SK-N-SH treated with all-trans-retinoic acid at 6 μM for 48 hours (cell line): ENCODE measurements at regions not wholly inside any gene's neighbourhood (a gene's known extent, or its start where the extent isn't known, plus 50 kb on each side); places are given as distances from the start of the nearest gene placed in this dataset.
A peak's percentile ranks its signal among the peaks of the same experiment; 100 is the strongest.
"Not testable (repeated sequence)": the region's sequence is repeated elsewhere in the genome, so short reads cannot be mapped to it uniquely, and the experiment has no call there.

Source experiments
- ATAC-seq: fragments of 200-7000 bp; cut with Tn5 transposase; 3 replicates; pipeline ENCODE4 v1.9.1; 2020; ENCODE audit warnings: mild to moderate bottlenecking, moderate library complexity
- ARNTL ChIP-seq: fragments of 450-650 bp; formaldehyde crosslinking; IDR thresholded peaks from 2 replicates; pipeline ENCODE4 v1.5.0; 2020; ENCODE audit warnings: low read depth, mild to moderate bottlenecking, moderate library complexity, borderline replicate concordance
- BACH2 ChIP-seq: fragments of 250-450 bp; sonication (Bioruptor Pico); IDR thresholded peaks from 2 replicates; pipeline ENCODE4 v1.9.0; 2021; ENCODE audit warnings: mild to moderate bottlenecking, borderline replicate concordance
- CSDC2 ChIP-seq: fragments of 250-450 bp; sonication (Bioruptor Pico); IDR thresholded peaks from 2 replicates; pipeline ENCODE4 v1.5.0; 2020; ENCODE audit warnings: mild to moderate bottlenecking, moderate library complexity
- ESRRG ChIP-seq: fragments of 250-450 bp; sonication (Bioruptor Pico); IDR thresholded peaks from 2 replicates; pipeline ENCODE4 v1.6.1; 2021; ENCODE audit warnings: mild to moderate bottlenecking
- GLIS3 ChIP-seq: fragments of 250-450 bp; sonication (Bioruptor Pico); IDR thresholded peaks from 2 replicates; pipeline ENCODE4 v1.5.0; 2020; ENCODE audit warnings: mild to moderate bottlenecking, moderate library complexity
- ISL1 ChIP-seq: fragments of 250-450 bp; sonication (Bioruptor Pico); IDR thresholded peaks from 2 replicates; pipeline ENCODE4 v2.1.2; 2022; ENCODE audit warnings: mild to moderate bottlenecking, moderate library complexity
- OSR1 ChIP-seq: fragments of 250-450 bp; sonication (Bioruptor Pico); IDR thresholded peaks from 2 replicates; pipeline ENCODE4 v1.8.0; 2022; ENCODE audit warnings: moderate library complexity, mild to moderate bottlenecking, inconsistent platforms
- PPARA ChIP-seq: fragments of 250-450 bp; sonication (Bioruptor Pico); IDR thresholded peaks from 2 replicates; pipeline ENCODE4 v1.5.0; 2020; ENCODE audit warnings: mild to moderate bottlenecking, borderline replicate concordance
- TCF4 ChIP-seq: fragments of 250-450 bp; sonication (Bioruptor Pico); IDR thresholded peaks from 2 replicates; pipeline ENCODE4 v1.8.0; 2021; ENCODE audit warnings: mild to moderate bottlenecking, moderate library complexity, borderline replicate concordance
- TOX ChIP-seq: fragments of 250-450 bp; sonication (Bioruptor Pico); IDR thresholded peaks from 2 replicates; pipeline ENCODE4 v1.8.0; 2021; ENCODE audit warnings: mild to moderate bottlenecking, moderate library complexity, borderline replicate concordance
- ZFP3 ChIP-seq: fragments of 250-450 bp; sonication (Bioruptor Pico); IDR thresholded peaks from 2 replicates; pipeline ENCODE4 v1.5.0; 2020; ENCODE audit warnings: mild to moderate bottlenecking, moderate library complexity
- ZFP30 ChIP-seq: fragments of 450-650 bp; formaldehyde crosslinking; IDR thresholded peaks from 2 replicates; pipeline ENCODE4 v1.5.0; 2022; ENCODE audit warnings: mild to moderate bottlenecking, moderate library complexity
- ZNF70 ChIP-seq: fragments of 450-650 bp; formaldehyde crosslinking; IDR thresholded peaks from 2 replicates; pipeline ENCODE4 v1.5.0; 2020; ENCODE audit warnings: mild to moderate bottlenecking, moderate library complexity
- ZNF8 ChIP-seq: fragments of 450-650 bp; formaldehyde crosslinking; IDR thresholded peaks from 2 replicates; pipeline ENCODE4 v1.5.0; 2020; ENCODE audit warnings: mild to moderate bottlenecking, moderate library complexity
- TF ChIP-seq, protein P1 (sequence below): fragments of 250-450 bp; sonication (Bioruptor Pico); IDR thresholded peaks from 2 replicates; pipeline ENCODE4 v1.5.1; 2021; ENCODE audit warnings: mild to moderate bottlenecking, moderate library complexity
- TF ChIP-seq, protein P2 (sequence below): fragments of 250-450 bp; sonication (Bioruptor Pico); IDR thresholded peaks from 2 replicates; pipeline ENCODE4 v1.8.0; 2021; ENCODE audit warnings: low read depth, mild to moderate bottlenecking, moderate library complexity, borderline replicate concordance
- TF ChIP-seq, protein P3 (sequence below): fragments of 250-450 bp; sonication (Bioruptor Pico); IDR thresholded peaks from 2 replicates; pipeline ENCODE4 v1.5.1; 2020; ENCODE audit warnings: low read depth, mild to moderate bottlenecking, moderate library complexity
- TF ChIP-seq, protein P4 (sequence below): fragments of 250-450 bp; sonication (Bioruptor Pico); IDR thresholded peaks from 2 replicates; pipeline ENCODE4 v1.5.0; 2020; ENCODE audit warnings: mild to moderate bottlenecking, moderate library complexity
- TF ChIP-seq, protein P5 (sequence below): fragments of 250-450 bp; sonication (Bioruptor Pico); IDR thresholded peaks from 2 replicates; pipeline ENCODE4 v1.8.0; 2020; ENCODE audit warnings: mild to moderate bottlenecking, moderate library complexity, borderline replicate concordance

DNA sequence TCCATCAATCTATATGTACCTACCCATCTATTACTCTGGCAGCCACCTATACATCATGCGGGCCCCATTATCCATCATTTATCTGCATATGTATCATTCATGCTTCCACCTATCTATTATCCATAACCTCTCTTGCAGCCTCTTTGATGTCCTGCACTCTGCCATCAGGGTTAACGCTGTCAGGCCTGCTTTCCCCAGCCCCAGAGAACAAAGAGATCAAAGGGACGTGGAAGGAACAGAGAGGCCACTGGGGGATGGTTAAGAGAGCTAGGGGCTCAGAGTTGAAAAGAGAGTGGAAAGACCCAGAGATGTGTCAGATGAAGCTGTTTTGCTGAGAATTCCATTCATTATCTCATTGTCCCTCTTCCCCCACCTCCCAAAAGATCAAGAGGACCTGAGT is 67.3 kb upstream of the CCDC167 start (continued):
- no peak for TF ChIP-seq ZNF70 (CRISPR knock-in tag)
- TF ChIP-seq BACH2 (CRISPR knock-in tag): no peak

DNA sequence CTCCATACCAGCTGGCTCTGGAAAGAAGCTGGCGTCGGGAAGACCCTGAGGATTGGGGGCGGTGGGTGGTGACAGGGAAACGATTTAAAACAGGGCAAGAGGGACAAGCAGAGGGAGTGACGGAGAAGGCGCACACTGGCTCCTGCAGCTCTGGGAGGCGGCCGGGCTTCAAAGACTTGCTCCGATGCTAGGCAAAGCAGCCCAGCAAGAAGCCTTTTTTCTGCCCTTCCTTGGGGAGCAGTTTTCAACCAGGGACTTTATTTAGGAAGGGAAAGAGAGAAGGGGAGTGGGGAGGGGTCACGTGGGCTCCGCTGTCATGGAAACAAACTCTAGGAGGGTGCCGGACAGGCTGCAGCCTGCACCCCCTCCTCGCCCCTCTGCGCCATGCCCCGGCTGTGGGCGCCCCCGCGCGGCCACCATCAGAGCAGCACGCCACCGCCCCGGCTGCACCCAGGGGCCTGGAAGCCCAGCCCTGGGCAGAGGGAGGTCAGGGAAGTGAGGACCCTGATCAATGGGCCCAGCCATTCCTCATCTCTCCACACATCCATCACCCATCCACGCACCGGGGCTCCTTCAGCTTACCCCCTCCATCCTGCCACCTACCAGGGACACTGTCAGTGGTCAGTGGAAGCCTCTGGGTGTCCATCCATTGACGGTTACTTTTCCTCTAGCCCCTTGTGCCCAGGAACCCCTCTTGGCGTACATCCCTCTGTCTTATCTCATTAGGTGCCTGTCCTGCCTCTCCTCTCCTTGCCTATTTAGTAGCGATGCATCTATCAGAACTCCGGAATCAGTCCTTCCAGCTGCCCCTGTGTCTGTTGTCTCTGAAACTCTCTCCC is 66.6 kb upstream of the CCDC167 start:
- peak; percentile 97 for ATAC-seq
- TF ChIP-seq PPARA (CRISPR knock-in tag) (no peak), CSDC2 (no peak), GLIS3 (CRISPR knock-in tag) (no peak), TOX (no peak)
- TF ChIP-seq, protein P1, sequence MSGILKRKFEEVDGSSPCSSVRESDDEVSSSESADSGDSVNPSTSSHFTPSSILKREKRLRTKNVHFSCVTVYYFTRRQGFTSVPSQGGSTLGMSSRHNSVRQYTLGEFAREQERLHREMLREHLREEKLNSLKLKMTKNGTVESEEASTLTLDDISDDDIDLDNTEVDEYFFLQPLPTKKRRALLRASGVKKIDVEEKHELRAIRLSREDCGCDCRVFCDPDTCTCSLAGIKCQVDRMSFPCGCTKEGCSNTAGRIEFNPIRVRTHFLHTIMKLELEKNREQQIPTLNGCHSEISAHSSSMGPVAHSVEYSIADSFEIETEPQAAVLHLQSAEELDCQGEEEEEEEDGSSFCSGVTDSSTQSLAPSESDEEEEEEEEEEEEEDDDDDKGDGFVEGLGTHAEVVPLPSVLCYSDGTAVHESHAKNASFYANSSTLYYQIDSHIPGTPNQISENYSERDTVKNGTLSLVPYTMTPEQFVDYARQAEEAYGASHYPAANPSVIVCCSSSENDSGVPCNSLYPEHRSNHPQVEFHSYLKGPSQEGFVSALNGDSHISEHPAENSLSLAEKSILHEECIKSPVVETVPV: no peak
- TF ChIP-seq, protein P2, sequence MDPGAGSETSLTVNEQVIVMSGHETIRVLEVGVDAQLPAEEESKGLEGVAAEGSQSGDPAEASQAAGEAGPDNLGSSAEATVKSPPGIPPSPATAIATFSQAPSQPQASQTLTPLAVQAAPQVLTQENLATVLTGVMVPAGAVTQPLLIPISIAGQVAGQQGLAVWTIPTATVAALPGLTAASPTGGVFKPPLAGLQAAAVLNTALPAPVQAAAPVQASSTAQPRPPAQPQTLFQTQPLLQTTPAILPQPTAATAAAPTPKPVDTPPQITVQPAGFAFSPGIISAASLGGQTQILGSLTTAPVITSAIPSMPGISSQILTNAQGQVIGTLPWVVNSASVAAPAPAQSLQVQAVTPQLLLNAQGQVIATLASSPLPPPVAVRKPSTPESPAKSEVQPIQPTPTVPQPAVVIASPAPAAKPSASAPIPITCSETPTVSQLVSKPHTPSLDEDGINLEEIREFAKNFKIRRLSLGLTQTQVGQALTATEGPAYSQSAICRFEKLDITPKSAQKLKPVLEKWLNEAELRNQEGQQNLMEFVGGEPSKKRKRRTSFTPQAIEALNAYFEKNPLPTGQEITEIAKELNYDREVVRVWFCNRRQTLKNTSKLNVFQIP: no peak
- TF ChIP-seq, protein P3, sequence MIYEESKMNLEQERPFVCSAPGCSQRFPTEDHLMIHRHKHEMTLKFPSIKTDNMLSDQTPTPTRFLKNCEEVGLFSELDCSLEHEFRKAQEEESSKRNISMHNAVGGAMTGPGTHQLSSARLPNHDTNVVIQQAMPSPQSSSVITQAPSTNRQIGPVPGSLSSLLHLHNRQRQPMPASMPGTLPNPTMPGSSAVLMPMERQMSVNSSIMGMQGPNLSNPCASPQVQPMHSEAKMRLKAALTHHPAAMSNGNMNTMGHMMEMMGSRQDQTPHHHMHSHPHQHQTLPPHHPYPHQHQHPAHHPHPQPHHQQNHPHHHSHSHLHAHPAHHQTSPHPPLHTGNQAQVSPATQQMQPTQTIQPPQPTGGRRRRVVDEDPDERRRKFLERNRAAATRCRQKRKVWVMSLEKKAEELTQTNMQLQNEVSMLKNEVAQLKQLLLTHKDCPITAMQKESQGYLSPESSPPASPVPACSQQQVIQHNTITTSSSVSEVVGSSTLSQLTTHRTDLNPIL: no peak

DNA sequence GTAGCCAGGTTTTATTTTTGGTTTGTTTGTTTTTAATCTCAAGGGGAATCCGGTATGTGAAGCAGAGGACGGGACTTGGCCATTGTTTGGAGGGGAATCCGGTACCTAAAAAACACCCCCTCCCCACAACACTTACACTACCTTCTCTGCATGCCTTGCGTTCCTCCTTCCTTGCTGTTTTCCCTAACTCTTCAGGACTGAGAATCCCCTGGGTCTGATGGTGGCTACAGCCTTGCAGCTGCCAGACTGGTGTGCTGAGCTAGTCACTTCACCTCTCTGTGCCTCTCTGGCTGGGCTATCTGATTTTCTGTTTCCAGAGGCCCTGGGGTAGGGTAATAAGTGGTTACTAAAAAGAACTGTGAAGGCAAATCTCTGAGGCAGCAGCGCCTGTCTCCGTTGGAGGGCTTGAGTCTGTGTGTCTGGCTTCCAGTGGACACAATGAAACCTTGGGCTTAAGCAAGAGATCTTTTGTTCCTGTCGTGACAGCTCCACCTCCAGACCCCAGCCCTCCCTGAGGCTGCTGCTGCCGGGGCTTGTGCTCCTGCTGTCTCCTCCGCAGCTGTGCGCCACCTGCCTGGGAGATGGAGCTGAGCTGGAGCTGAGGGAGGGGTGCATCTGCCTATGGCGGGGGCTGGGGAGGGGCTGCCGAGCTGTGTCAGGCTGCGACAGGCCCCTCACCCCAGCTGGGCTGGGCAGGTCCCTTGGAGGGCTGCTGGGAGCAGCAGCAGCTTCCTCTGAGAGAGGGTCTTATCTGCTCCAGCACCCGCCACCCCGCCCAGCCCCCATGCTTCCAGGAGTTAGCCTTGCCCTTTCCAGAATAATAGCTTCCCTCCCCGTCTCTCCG is 65.8 kb upstream of the CCDC167 start:
- peak; percentile 56 for ATAC-seq
- TF ChIP-seq TCF4 (CRISPR knock-in tag) (no peak), CSDC2 (no peak), ESRRG (no peak), ZFP30 (CRISPR knock-in tag) (no peak)
- TF ChIP-seq, protein P2: no peak

DNA sequence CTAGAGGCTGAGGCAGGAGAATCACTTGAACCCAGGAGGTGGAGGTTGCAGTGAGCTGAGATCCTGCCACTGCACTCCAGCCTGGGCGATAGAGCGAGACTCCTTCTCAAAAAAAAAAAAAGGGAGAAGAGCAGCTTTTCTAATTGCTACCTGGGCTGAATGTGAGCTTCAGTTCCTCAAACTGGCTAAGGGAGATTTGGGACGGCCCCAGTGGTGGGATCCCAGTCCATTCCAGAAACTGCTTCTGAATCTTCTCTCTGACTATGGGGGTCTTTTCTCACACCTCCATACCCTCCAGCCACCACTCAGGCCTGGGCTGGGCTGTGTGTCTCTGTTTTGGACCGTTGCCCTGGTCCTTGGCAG is 63.2 kb upstream of the CCDC167 start:
- ATAC-seq: not testable (repeated sequence)

DNA sequence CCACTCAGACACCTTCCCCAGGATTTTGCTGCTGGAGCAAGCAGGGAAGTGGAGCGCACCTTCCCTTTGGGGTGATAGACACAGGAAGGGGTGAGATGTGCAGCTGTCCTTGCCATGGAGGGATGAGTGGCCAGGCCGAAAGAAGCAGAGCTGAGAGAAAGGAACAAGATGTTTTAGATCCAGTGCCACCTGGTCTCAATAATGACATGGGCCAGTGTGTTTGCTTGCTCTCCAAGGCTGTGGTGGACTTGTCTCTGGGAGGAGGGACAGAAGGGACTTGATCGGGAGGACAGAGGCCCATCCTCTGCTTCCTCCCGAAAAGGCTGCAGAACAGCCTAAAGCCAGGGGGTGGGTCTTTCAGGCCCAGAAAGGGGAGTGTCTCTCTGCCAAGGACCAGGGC is 61.7 kb upstream of the CCDC167 start:
- TF ChIP-seq ESRRG: no peak
- no peak for TF ChIP-seq ZFP3 (CRISPR knock-in tag)
- TF ChIP-seq GLIS3 (CRISPR knock-in tag): no peak
- TF ChIP-seq, protein P4, sequence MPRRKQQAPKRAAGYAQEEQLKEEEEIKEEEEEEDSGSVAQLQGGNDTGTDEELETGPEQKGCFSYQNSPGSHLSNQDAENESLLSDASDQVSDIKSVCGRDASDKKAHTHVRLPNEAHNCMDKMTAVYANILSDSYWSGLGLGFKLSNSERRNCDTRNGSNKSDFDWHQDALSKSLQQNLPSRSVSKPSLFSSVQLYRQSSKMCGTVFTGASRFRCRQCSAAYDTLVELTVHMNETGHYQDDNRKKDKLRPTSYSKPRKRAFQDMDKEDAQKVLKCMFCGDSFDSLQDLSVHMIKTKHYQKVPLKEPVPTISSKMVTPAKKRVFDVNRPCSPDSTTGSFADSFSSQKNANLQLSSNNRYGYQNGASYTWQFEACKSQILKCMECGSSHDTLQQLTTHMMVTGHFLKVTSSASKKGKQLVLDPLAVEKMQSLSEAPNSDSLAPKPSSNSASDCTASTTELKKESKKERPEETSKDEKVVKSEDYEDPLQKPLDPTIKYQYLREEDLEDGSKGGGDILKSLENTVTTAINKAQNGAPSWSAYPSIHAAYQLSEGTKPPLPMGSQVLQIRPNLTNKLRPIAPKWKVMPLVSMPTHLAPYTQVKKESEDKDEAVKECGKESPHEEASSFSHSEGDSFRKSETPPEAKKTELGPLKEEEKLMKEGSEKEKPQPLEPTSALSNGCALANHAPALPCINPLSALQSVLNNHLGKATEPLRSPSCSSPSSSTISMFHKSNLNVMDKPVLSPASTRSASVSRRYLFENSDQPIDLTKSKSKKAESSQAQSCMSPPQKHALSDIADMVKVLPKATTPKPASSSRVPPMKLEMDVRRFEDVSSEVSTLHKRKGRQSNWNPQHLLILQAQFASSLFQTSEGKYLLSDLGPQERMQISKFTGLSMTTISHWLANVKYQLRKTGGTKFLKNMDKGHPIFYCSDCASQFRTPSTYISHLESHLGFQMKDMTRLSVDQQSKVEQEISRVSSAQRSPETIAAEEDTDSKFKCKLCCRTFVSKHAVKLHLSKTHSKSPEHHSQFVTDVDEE (CRISPR knock-in tag): no peak
- no peak for TF ChIP-seq OSR1 (CRISPR knock-in tag)
- TF ChIP-seq ZNF8 (CRISPR knock-in tag): no peak
- TF ChIP-seq, protein P5, sequence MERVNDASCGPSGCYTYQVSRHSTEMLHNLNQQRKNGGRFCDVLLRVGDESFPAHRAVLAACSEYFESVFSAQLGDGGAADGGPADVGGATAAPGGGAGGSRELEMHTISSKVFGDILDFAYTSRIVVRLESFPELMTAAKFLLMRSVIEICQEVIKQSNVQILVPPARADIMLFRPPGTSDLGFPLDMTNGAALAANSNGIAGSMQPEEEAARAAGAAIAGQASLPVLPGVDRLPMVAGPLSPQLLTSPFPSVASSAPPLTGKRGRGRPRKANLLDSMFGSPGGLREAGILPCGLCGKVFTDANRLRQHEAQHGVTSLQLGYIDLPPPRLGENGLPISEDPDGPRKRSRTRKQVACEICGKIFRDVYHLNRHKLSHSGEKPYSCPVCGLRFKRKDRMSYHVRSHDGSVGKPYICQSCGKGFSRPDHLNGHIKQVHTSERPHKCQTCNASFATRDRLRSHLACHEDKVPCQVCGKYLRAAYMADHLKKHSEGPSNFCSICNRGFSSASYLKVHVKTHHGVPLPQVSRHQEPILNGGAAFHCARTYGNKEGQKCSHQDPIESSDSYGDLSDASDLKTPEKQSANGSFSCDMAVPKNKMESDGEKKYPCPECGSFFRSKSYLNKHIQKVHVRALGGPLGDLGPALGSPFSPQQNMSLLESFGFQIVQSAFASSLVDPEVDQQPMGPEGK (CRISPR knock-in tag): no peak
- no peak for TF ChIP-seq ISL1 (CRISPR knock-in tag)
- no peak for TF ChIP-seq ZNF70 (CRISPR knock-in tag)
- TF ChIP-seq ARNTL: no peak
- TF ChIP-seq, protein P3: no peak
- TF ChIP-seq TCF4 (CRISPR knock-in tag): no peak
- no peak for TF ChIP-seq CSDC2
- no peak for TF ChIP-seq ZFP30 (CRISPR knock-in tag)
- no peak for ATAC-seq
